ENCODE measurements at regions not wholly inside any gene's neighbourhood (a gene's known extent, or its start where the extent isn't known, plus 50 kb on each side); places are given as distances from the start of the nearest gene placed in this dataset.
"Not testable (repeated sequence)": the region's sequence is repeated elsewhere in the genome, so short reads cannot be mapped to it uniquely, and the experiment has no call there.

- not testable (repeated sequence) for TF ChIP-seq CTCF (conservative IDR thresholded peaks at IDR 0.05; ENCODE audit: low read depth, low read length); POLR2A (IDR thresholded peaks at IDR 0.05; ENCODE audit: low read depth, low read length); RFX5 (IDR thresholded peaks at IDR 0.05; ENCODE audit: low read depth, low read length); RAD21 (IDR thresholded peaks at IDR 0.05; ENCODE audit: low read length); RCOR1 (IDR thresholded peaks at IDR 0.05; ENCODE audit: insufficient replicate concordance, low read length); USF2 (IDR thresholded peaks at IDR 0.05; ENCODE audit: low read depth, low read length); MAFK (IDR thresholded peaks at IDR 0.05; ENCODE audit: low read depth, low read length); CHD1 (IDR thresholded peaks at IDR 0.05; ENCODE audit: low read depth, low read length); CEBPB (IDR thresholded peaks at IDR 0.05; ENCODE audit: low read depth, low read length); MXI1 (IDR thresholded peaks at IDR 0.05; ENCODE audit: borderline replicate concordance, low read depth, low read length); SMC3 (IDR thresholded peaks at IDR 0.05; ENCODE audit: low read depth, low read length)
These were observed 916.0 kb downstream of the BRD1 start for GRCh38 chr22:48911647-48912046.

Data from IMR-90 (cell line).